Kasumi-1 (cell line): ENCODE measurements at regions not wholly inside any gene's neighbourhood (a gene's known extent, or its start where the extent isn't known, plus 50 kb on each side); places are given as distances from the start of the nearest gene placed in this dataset.

ENCODE experiments used
- DNase-seq, 2 experiments: peaks; one replicate each; lab custom pipeline; 2025; lab: John Stamatoyannopoulos, UW

DNA sequence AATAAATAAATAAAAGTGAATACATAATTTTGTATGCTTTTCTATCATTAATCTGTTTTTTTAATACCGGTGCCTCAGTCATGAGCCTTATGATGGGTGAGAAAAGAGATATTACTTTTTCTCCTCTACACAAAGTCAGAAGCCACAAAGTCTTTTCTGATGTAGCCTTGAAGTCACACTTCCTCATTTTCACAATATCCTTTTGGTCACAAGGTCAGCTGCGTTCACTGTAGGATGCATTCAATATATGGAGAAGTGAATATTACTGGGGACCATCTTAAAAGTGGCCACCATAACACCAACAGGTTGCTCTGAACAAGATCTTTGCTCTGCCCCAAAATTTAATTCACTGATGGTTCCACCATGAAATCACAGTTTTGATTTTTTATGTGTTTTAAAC, 83.3 kb upstream of the TNR start:
- DNase-seq: peak; percentile 56 to 71

DNA sequence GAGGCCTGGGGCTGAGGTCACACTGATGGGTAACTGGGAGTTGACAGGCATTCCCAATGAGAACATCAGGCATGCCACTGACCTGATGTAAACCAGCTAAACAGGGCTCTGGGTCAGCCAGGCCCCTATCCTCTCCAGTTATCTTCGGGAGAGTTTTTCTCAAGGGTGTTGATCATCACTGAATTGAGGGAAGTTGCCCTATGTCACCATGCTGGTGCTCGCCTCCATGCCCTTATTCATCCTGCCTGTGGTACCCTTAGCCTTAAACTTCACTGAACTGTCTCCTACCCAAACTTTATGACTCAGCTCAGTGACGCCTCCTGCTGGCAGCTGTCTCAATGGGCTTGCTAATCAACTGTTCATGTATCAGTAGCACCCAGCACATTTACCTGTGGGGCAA, 80.7 kb upstream of the TNR start:
- no peak for DNase-seq

DNA sequence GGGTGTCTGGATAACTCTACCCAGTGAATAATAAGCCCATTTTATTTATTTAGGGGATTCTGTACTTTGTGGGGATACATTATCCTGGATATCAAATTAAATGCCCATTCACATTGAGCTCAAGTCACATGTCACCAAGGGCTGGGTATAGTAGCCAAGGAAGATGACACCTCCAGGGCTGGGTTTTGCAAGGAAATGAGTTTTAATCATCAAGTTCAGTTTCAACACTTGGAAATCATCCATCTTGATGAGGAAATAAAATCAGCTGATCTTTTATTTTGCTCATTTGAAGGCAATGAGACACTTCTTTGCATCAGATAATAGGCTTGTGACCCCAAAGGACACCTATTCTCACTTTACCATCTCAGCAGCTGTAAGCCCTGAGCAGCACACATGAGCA, 80.0 kb upstream of the TNR start:
- no peak for DNase-seq

DNA sequence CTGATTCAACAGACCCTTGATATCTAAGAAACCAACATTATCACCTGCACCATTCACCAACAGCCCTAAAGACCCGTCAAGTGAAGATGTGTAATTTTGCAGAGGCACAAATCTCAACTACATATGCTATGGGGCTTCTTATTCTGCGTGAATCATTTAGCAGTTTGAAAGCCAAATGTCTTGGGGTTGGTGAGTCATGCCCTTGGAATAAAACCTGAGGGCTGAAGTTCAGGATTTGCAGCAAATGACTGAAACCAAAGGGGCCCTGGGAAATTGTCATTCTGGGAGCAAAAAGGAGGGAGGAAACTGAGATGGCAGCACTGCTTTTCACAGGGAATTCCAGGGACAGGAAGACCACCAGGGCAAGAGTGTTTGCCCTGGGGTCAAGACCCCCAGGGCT, 79.2 kb upstream of the TNR start:
- DNase-seq: no peak

DNA sequence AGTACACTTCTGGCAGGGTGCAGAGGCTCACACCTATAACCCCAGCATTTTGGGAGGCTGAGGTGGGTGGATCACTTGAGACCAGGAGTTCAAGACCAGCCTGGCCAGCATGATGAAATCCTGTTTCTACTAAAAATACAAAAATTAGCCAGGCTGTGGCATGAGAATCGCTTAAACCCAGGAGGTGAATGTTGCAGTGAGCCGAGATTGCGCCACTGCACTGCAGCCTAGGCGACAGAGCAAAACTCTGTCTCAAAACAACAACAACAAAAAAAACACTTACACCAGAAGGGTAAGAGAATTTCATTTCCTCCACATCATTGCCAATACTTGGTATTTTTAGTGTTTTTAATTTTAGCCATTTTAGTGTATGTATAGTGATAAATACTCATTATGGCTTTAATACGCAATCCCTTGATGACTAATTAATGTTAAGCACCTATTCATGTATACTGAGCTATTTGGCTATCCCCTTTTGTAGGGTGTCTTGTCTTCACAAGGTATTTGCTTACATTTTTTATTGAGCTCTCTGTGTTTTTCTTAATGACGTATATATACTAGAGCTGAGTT, 77.1 kb upstream of the TNR start:
- DNase-seq: no peak

DNA sequence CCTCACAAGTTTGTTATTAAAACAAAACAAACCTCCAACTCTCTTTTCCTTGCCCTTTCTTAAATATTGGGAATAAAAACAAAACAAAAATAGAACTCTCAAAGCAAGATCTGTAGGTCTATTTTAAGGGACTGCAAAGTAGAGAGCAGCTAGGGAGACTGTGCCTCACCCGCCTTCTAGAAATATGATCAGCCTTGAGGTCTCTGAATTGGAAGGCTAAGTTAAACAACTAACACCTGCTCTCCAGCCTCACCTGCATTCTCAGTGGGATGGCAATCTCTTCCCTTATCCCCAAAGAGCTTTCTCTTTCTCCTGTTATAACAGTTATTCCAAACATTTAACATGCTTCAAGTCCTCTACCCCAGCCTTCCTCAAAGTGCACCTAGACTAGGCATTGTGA, 75.5 kb upstream of the TNR start:
- DNase-seq: no peak

DNA sequence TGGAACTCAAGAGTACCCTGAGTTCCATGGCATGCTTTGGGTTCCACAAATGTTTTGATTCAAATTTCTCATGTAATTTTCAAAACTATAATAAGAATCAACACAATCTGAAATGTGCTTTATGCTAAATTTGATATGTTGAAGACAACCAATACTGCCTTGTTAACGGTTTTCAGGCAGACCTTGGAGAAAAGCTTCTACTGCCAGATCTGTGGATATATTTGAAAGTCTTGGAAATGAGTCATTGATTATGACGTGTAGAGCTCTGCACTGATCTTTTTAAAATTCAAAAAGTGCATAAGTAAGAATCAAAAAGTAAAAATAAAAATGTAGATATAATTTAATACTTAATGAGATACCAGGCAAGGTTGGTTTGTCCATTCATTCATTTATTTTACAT, 74.0 kb upstream of the TNR start:
- no peak for DNase-seq

DNA sequence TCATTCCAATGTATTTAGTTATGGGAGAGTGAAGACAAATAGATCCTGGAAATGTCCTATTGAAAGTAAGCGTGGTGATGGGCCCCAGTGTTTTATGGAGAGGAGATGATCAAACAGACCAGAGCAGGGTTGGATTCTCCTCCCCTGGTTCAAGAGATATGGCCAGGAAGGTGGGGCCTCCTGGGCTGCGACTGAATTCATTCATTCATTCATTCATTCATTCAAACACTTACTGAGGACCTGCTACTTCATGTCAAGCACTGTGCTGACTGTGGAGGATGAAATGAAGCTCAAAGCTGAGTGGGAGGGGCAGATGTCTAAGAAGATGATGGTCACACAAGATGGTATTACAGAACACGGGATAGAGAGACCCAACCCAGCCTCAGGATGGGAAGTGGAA, 71.5 kb upstream of the TNR start:
- no peak for DNase-seq

DNA sequence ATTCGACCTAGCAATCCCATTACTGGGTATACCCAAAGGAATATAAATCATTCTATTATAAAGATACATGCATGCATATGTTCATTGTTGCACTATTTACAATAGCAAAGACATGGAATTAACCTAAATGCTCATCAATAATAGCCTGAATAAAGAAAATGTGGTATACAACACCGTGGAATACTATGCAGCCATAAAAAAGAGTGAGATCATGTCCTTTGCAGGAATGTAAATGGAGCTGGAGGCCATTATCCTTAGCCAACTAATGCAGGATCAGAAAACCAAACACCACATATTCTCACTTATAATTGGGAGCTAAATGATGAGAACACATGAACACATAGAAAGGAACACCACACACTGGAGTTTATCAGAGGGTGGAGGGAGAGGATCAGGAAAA, 69.5 kb upstream of the TNR start:
- DNase-seq: no peak

DNA sequence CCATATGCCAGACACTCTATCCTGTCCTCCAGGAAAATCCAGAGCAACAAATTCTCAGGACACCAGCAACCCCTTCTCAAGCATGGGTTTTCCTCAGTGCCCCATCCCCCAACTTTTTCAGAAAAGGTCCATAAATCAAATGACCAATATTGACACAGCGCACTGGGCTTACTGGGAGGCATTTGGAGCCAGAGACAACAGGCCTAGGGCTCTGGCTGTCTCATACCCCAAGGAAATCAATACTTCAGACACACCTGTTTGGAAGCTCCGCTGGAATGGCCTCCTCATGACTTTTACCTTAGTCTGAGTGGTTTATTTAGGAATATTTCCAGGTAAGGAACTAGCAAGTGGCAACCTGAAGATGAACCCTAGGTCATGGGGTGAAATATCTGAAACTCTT, 66.9 kb upstream of the TNR start:
- no peak for DNase-seq

DNA sequence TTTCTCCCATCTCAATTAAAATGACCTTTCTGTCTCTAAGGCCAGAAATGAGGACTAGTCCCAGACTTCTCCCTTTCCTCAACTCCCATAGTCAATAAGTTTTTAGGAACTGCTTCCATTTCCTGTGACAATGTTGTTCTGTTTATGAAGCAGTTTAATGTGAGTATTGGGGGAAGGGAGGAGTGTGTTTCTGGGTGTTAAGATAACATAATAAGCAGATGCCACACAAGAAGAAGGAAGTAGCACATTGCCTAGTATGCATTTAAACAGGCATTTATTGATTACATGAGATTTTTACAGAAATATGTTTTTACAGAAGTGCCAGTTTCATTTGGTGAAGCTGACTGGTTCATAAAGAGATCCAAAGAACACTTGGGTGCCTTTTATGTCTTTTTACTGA, 65.6 kb upstream of the TNR start:
- no peak for DNase-seq

DNA sequence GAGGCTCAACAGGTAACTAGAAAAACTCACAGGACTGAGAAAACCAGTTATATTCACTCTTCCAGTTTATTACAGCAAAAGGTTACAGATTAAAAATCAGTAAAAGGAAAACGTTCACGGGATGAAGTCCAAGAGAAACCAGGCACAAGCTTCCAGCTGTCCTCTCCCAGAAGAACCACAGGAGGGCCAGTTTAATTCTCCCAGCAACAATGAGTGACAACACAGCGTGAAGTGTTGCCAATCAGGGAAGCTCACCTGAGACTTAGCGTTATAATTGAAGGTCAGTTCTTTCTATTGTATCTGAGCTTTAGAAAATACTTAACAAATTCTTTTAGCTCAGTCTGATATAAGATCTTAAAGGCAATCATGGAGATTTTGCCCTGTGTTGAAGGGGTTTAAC, 65.2 kb upstream of the TNR start:
- DNase-seq: no peak

DNA sequence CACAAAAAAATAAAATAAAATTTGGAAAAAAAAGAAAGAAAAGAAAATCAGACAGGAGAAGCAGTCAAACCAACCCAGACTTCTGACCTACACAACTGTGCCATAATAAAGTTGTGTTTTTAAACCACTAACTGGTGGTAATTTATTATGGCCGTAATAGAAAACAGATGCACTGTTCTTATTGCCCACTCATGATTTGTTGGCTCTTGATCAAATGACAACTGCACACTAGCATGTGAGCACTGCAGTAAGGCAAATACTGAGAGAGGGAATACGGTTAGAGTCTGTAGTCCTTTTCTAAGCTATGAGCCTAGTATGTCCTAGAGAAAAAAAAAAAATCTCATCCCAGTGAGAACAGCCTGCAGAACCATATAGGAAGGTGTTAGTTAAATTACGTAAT, 61.2 kb upstream of the TNR start:
- no peak for DNase-seq

DNA sequence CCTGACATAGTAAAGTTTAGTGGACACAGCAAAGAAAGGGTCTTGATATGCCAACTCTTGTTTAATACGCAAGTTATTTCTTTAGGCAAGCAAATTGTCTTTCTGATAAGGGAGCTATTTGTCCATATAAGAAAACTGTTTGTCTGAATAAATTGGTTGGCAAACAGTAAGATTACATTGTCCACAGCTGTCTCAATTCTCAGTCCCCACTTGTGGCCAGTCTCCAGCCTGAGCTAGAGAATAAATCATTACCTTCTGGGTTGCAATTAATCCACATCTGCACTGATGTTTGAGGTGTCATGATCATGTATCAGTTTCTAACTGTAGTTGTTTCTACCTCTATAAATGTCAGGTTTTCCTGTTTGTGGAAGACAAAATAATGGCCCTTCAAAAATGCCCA, 60.0 kb upstream of the TNR start:
- no peak for DNase-seq

DNA sequence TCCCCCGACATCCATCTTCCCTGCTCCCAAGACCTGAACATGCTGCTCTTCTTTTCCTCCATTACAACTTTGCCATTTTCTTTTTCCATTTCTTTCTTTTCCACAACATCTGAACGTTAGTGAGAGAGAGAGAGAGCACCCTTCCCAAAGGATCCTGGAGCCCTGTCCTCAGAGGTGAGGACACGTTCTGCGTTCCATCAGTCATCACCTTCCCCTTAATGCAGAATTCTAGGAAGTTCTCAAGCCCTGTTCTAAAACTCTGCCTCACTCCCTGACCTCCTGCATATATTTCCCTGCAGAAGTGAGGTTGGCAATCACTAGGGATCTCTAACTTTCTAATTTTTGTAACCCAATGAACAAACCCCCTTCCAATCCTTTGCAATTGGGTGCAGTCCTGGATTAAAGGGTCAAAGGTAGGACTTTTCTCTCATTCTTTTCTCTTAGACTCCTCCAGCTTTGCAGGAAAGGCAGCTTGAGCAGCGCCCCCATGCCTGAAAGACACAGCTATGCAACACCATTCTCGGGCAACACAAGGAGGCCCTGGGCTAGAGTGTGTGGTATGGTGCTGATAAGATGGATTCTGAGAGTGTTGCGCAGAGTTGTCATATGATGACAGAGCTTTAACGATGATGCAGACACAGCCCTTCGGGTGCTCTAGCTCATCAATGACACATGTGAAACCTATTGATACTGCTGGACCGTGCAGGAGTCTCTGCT, 59.2 kb upstream of the TNR start:
- DNase-seq: no peak

DNA sequence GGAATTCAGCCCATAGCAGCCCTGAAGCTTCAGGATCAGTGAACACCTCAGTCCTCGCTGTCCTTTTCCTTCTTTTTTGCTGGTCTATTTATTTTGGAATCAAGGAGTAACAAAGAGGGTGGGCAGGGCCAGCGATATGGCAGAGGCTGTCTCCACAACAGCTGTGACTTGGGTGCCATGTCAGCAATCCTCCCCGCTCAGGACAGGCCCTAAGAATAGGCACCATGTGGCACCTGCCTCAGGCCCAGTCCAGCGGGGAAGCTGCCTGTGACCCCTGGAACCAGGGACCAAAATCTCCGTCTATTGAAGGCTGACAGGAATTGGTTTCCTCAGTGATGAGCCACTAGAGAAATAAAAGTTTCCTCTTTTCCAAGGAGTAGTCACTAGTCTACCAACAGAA, 58.6 kb upstream of the TNR start:
- no peak for DNase-seq

DNA sequence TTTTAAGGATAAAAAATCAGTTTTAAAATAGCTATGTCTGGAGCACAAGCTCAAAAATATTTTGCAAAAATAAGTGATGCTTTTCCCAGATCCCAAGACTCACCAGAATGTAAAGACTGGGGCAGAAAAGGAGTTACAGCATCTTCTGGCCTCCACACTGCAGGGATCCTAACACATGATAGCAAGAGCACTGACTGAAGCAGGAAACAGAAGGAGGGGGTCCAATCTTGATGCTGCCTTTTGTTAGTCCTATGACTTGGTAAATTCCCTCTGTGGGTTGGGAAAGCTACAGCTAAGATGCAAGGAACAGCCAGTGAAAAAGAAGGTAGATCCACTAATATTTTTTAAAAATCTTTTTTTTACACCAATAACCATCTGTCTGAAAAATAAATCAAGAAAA, 54.2 kb upstream of the TNR start:
- DNase-seq: no peak

DNA sequence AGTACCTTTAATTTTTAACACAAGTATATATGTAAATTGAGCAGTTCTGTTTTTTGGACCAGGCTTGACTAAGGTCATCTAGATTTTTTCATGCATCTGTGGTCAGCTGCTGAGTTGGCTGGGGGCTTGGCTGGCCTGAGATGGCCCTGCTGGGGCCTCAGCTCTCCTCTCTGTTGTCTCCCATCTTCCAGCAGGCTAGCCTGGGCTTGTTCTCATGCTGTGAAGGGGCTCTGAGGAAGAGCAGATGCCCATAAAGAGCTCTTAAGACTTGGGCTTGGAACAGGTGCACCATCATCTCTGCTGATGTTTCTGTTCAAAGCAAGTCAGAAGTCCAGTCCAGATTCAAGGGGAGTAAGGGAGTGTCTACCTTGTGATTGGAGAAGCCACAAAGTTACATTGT, 51.2 kb upstream of the TNR start:
- no peak for DNase-seq

DNA sequence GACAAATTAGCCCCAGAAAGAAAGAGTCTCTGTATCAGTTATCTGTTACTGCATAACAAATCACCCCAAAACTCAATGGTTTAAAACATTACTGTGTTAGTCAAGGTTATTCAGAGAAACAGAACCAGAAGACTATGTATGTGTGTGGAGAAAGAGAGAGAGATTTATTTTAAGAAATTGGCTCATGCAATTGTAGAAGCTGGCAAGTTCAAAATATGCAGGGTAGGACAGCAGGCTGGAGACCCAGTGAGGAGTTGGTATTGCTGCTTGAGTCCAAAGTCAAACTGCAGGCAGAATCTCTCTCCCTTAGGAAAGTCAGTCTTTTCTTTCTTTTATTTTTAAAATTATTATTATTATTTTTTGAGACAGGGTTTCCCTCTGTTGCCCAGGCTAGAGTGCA, 50.2 kb upstream of the TNR start:
- DNase-seq: no peak
